GM19397 (cell line): ENCODE measurements at regions not wholly inside any gene's neighbourhood (a gene's known extent, or its start where the extent isn't known, plus 50 kb on each side); places are given as distances from the start of the nearest gene placed in this dataset.
"Not testable (repeated sequence)": the region's sequence is repeated elsewhere in the genome, so short reads cannot be mapped to it uniquely, and the experiment has no call there.

Source experiments
- ATAC-seq: cut with Tn5 transposase; IDR thresholded peaks from one replicate; pipeline ENCODE4 v1.9.1; 2021; ENCODE audit warnings: mild to moderate bottlenecking, moderate library complexity; ENCODE audit not compliant: unreplicated experiment

DNA sequence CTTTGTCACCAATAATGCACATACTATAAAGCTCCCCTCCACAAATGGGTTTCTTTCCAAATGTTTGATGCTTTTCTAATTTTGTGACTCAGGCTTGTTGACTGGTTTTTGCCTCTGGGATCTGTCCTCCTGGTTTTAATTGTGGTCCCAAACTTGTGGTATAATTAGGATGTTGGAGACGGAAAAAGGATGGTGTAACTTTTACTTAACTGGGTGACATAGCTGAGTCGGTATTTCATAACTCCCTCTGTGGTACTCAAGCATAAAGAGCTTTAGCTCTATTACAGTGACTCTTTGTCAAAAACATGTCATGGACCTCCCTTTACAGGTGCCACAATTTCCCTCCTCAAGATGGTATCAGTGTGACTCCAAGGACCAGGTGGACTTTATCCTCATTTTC lies 119.7 kb upstream of the RBPJ start:
- no peak for ATAC-seq

DNA sequence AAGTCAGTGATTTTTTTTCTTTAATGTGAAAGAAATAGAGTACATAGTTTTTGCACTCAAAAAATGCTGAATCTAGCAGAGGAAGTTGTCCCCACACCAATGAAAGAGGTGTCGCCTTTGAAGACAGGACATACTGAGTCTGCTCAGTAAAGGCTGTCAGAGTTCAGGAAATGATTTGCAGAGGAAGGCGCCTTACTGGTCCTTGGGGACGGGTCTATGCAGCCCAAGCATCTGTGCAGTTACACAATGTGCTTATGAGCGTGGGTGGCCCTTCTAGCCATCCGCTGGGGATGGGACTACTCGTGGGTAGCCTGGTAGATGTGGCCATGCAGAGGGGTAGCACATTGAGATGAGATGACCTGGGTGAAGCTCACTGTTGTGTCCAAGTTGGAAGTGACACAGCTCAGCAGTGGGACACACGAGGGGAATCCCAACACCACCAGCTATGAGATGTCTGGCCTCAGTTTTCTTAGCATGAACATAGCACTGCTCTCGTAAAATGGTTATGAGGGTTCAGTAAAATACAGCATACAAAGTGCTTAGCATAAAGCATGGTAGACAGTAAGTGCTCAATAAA lies 116.5 kb upstream of the RBPJ start:
- no peak for ATAC-seq

DNA sequence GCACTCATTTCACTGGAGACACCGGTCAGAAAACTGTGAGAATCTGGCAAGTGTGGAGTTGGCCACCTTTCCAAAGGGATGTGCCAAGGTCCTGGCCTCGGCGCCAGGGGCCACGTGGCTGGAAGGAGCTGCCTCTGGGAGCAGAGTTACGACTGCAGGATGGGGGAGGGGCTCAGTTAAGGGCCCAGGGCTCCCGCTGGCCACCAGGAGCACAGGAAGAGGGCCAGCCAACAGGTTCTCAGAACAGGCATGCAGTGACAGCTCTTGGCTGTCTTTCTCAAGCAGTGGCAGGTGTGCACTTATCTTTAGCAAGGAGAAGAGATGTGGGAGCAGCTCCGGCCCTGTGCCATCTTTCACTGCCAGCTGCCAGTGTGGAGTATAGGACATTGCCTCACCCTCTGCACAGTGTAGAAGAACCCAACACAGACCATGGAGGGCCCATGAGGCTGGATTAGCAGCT lies 115.9 kb upstream of the RBPJ start:
- ATAC-seq, result no peak

DNA sequence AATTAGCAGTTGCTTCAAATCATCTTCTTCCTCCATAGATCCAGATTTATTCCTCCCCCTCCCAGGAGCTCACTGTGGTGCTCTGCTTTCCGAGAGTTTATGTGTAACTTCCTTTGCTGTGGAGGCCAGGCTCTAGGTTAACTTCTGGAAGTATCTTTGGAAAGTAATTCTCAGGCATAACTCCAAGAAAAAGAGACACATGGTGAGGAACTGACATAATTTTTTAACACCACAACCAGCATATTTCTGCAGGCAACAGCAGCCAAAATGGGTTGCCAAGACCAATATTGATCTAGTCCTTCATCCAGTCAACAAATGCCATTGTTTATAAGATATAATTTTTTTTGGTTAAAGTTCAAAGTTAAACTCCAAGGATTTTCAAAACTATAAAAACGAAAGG lies 114.5 kb upstream of the RBPJ start:
- ATAC-seq, result no peak

DNA sequence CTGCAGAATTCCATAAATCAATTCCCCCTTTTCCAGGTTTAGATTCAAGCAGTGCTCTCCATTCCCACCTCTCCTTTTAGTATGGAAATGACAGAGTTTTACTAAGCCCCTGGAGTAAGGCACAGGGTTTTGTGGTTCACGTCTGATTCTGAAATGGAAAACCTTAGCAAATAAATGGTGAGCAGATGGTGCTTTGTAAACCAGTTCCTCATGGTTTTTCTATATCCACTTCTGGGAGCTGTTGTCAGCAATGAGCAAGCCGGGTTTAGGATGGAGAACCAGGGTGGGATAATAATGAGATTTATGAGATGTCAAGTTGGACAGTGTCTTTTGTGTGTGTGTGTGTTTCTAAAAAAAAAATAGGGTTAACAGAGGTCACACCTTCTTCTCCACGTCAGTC lies 113.8 kb upstream of the RBPJ start:
- ATAC-seq, result no peak

DNA sequence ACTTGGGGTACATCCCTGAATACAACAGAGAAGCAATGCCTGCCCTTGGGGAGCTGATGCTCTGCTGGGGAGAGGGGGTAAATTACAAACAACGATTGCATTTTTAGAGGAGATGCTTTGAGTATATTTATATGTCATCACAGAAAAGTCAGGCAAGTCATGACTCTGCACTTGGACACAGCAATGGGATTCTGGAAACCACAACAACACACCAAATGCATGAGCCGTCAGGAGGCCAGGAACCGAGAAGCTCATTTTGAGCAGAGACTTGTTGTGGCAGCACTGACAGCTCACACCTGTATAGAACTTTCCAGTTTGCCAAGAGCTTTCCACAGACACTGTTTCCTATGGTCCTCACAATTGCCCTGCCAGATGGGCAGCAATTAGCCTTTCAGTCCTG lies 113.2 kb upstream of the RBPJ start:
- no peak for ATAC-seq

DNA sequence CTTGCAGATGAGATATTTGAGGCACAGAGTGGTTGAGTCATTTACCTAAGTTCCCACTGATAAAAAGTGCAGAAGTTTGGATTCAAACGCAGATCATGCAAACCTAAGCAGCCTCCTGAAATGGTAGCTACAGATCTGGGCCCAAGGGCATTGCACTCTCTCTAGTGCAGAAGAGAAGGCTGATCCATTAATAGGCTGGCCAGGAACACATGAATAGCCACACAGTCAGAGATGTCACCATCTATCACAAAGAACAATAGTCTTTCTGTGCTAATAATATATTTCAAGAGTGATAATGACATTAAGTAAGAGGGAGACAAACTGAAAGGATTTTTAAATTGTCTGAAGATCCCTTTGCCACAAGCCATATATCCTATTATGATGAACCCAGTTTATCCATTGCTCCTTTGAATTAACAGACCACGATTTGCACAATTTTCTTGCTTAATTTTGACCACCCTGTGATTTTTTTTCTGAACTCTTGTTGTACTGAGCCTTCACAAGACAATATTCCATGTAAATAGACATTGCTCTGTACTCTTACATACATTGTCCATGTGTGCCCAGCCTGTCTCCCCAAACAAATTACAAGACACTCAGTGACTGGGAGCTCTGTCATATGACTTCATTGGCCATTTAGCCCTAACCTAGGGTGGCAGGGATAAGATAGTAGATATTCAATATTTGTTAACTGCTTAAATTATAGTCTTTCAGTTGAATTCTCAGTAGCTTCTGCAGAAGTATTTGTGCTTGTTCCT lies 112.4 kb upstream of the RBPJ start:
- ATAC-seq, result no peak

DNA sequence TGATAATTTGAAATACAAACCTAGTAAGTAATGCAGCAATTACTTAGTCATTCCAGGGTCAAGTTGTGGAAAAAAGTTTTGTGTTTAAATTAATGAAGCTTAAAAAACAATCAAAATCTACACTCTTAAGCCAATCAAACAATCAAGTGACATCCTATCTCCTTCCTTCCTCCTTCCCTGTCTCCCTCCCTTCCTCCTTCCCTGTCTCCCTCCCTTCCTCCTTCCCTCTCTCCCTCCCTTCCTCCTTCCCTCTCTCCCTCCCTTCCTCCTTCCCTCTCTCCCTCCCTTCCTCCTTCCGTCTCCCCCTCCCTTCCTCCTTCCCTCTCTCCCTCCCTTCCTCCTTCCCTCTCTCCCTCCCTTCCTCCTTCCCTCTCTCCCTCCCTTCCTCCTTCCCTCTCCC lies 111.4 kb upstream of the RBPJ start:
- not testable (repeated sequence) for ATAC-seq

DNA sequence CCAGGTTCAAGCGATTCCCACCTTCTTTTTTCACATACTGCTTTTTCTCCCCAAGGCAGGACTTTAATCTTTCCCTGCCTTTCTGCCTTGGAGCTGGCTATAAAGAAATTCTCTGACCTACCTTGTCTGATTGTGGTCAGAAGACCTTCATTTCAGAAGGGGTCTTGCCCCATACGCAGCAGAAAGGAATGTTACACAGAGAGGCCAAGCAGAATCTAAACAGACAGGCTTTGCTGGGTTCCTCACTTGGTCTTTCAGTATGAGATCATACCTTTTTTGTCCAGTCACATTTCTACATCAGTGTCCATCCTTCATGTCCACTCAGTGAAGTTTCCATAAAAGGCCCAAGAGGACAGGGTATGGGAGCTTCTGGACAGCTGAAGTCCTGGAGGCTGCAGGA lies 108.3 kb upstream of the RBPJ start:
- ATAC-seq, result no peak

DNA sequence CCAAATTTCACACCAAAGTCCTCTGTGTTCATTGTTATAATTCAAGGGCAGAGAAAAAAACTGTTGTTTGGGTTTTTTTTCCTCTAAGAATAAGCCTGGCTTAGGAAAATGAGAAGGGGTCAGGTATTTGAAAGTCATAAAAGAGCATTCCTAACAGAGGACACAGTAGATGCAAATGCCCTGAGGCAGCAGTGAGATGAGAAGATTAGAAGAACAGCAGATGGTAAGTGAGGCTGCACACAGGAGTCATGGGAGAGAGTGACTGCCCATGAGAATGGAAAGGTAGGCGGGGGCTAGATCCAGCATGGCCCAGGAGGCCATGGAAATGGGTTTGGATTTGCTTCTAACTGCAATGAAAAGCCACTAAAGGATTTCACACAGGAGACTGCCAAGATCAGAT lies 107.5 kb upstream of the RBPJ start:
- ATAC-seq, result no peak

DNA sequence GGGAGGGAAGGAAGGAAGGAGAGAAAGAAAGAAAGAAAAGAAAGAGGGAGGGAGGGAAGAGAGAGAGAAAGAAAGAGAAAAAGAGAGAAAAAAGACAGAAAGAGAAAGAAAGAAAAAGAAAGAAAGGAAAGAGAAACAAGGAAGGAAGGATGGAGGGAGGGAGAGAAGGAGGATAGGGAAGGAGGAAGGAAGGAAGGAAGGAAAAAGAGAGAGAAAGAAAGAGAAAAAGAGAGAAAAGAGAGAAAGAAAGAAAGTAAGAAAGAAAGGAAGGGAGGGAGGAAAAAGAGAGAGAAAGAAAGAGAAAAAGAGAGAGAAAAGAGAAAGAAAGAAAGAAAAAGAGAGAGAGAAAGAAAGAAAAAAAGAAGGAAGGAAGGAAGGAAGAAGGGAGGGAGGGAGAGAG lies 105.8 kb upstream of the RBPJ start:
- ATAC-seq, result no peak

DNA sequence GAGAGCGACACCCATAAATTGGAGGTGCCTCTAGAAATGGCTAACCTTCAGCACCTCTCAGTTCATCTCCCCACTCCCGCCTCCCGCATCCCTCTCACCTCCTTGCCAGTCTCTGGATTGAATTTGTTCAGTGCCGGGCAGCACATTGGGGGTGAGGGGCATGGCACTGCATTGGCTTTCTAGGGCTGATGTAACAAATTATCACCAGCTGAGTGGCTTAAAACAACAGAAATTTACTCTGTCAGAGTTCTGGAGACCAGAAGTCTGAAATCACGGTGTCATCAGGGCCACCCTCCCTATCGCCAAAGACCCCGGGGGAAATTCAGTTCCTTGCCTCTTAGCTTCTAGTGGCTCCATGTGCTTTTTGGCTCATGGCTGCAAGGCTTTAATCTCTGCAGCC lies 105.1 kb upstream of the RBPJ start:
- no peak for ATAC-seq

DNA sequence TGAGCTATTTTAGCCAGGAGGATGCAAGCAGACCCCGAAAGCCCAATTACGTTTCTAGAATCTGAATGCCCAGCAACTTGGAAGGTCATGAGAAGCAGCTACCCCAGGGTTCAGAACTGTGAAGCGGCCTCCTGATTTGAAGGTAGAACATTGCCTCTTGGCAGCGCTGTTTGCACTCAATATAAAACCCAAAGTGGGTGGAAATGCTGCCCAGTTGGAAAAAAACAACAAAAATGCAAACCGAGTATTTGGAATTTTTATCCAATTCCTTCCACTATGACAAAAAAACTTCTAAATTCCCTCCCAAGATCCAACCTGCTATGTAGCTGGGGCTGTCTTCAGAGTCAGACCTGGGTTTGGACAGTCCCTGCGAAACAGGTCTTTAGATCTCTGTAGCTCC lies 103.3 kb upstream of the RBPJ start:
- ATAC-seq, result no peak

DNA sequence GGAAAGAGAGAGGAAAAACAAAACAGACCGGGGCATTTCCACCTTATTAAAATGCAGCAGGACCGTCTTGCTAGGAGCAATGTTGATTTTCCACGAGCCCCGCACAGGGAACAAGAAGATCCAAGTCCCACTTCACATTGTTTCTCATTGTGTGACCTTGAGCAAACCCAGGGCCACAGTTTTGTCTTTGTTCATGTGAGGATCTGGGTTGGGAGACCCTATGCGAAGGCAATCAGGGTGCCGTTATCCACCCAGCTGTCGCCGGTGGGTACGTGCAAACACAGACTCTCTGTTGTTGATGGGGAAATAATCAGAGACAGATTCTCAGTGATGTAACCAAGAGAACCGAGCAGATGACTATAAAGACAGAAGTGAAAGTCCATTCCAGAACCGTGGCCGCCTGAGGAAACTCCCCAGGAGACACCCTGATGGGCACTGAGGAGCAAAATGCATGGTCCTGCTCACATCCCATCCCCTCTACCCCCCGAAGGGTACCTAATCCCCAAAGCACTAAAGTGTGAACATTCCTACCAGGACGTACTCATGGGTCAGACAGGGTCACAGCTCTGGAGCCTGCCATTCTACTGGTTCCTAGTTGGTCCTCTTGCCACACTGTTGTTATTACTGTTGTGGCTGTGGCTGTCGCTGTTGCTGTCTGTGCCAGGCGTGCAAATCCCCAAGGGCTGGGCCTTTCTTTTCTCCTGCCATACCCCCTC lies 102.7 kb upstream of the RBPJ start:
- no peak for ATAC-seq

DNA sequence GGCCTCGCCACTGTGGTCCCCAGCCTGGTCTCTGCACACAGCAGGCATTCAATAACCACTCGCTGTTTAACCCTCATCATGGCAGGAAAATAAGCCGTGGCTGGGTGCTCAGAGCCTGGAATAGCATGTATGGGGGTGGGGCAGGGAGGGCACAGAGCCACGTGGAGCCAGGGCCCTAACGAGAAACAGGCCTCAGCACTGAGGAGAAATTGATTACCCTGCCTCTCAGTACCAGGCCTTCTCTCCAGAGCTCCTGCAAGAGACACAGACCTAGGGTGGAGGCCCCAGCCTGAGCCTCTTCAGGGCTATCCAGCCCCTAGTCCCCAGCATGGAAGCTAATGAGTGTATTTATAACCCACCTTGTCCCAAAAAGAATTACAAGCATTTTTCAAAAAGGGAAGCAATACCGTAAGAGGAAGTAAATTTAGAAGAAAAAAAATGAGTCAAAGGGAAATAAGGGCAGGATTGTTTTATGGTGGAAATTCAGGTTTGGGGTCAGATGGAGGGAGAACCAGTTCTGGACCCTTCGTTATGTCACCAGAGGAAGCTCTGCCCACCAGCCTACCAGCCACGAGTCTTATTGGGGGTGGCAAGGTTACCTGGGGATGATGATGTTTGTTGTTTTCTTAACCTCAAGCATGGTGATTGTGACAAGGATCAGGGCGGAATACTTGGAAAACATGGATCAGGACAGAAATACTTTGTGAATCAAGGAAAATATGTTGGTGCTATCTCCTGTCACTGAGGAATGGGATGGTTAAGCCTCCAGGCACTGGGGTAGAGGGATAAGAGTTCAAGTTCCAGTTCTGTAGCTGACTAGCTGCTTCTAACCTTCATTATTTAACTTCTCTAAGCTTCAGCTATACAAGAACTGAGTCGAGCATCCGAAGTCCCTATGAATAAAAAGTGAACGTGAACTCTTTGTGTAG lies 101.9 kb upstream of the RBPJ start:
- no peak for ATAC-seq

DNA sequence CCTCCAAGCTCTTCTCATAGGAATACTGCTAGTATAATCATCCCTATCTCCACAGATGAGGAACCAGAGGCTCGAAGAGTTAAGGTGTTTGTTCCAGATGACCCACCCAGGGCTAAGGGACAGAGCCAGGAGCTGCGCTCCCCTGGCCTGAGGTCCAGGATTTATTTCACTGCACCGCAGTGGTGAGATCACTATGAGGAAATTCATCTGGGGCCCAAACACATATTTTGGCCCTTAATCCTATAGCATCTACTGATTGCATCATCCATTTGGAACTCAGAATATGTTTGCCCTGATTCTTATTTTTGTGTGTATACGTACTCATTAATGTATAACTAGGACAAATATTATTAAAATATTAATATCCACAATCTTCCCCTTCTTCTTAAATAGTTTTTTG lies 100.1 kb upstream of the RBPJ start:
- ATAC-seq, result no peak

DNA sequence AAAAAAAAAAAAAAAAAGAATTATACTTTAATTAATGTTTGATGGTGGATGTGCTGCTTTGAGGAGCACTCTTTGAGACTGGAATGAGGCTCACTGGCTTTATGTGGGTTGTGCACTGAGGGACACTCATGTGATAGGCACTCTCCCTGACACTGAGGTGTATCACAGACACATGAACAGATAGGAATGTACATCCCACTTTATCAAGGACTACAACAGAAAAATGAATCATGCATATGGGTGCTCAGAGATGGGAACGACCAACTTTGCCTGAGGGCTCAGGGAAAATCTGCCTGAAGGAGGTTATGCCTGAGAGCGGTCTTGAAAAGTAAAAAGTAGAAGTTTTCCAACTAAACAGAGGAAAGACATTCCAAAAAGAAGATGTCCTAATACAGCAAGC lies 97.7 kb upstream of the RBPJ start:
- no peak for ATAC-seq

DNA sequence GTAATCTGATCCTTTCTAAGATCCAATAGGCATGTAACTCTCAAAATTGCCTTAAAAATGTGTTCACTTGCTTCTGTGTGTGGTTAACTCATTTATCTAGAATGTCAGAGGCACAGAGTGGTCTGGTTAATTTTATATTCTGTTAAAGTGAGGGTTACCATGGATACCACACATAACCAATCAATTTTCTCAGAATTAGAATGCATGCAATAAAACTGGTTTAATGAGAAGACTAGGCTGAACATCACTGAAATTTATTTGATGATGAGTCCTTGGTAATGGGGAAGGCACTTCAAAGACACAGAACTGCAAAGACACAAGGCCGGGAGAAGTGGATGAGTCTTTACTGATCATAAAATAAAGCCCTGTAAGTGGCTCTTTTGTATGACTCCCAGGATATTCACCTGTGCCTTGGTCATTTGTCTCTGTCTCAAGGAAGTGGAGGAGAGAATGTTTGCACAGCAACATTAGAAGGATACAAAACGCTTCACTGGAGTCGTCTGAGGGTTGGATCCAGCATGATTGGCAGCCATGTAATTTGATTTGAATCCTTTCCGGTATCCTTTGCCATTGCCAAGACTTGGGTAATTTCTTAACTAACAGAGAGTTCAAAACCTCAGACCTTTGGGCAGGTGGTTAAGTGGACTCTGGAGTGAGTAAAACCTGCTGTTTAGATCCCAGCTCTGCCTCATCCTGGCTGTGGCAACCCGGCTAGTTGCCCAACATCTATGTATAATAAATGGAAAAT lies 94.0 kb upstream of the RBPJ start:
- ATAC-seq, result no peak

DNA sequence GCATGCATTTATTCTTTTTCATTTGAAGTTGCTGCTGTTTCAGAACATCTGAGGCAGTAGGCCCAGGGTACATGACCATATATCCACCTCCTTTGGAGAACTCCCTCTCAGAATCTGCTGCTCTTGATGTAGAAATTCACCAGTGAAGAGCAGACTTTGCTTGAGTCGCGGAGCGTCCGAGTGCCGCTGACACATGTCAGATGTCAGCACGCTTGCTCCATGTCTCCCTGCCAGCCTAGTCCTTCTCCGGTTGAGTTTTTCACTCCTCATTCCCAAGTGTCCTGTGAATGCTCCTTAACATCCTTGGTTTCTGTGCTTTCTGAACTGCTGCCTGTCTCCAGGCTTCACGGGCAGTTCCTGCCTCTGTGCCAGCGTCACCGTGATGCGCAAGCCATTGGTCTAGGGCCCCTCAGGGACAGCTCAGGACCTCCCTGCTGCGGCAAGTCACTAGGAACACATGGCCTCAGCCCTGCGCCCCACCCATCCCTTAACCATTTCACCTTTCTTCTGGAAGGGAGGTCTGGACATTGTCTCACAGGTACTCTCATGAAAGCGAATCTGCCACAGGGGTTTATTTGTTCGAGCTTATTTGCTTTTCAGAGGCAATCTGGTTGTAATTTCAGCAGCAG lies 93.1 kb upstream of the RBPJ start:
- ATAC-seq, result no peak

DNA sequence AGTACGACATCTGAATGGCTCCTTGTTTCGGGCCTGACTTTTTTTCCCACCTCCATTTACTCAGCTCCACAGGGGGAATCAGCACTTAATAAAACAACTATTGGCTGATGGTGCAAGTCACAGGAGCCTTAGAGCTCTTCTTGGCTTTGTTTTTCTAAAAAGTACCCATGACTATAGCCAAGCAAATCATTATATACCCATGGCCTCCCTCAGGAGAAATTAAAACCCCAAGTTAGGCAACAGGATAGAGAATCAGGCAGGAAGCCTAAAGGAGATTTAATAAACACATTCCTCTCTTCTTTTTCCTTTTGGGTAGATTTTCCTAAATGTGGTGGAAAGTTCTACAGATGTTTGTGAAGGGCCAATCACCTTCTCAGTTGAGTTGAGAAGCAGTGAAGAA lies 91.9 kb upstream of the RBPJ start:
- no peak for ATAC-seq
